ENCODE measurements at regions not wholly inside any gene's neighbourhood (a gene's known extent, or its start where the extent isn't known, plus 50 kb on each side); places are given as distances from the start of the nearest gene placed in this dataset.

GRCh38 chr10:33498391-33498891 is 164.0 kb upstream of the NRP1 start:
- no peak overlapping the region for H3K4me3 ChIP-seq
- ATAC-seq (no peak), DNase-seq (no peak)
- no peak for TF ChIP-seq CTCF (IDR thresholded peaks at IDR 0.05)
- H3K9me3 ChIP-seq, result no peaks in the 10 kb centered on the region
- peaks cover 0 to 12% (median 0%) of the 10 kb centered on the region in 9 donors for H3K4me1 ChIP-seq
- H3K36me3 ChIP-seq, result no peaks in the 10 kb centered on the region
- WGBS, 2 donors, result 70 to 75% methylated on average over 5 of the region's 5 CpGs
- intact Hi-C loops (cut with DNase I), result no loop called here
- H3K27ac ChIP-seq, result no peak overlapping the region
- H3K27me3 ChIP-seq, result no peaks in the 10 kb centered on the region

- ATAC-seq (no peak), DNase-seq (no peak)
- Histone ChIP-seq H3K4me3 (no peak overlapping the region), H3K27ac (no peak overlapping the region), H3K4me1 (peaks cover 0 to 21% (median 5%) of the 10 kb centered on the region in 9 donors), H3K36me3 (no peaks in the 10 kb centered on the region), H3K9me3 (no peaks in the 10 kb centered on the region), H3K27me3 (no peaks in the 10 kb centered on the region)
- TF ChIP-seq CTCF (IDR thresholded peaks at IDR 0.05), result no peak
- 84 to 92% methylated on average over 3 of the region's 3 CpGs for WGBS, 2 donors
- intact Hi-C loops (cut with DNase I), result no loop called here
These were observed 162.9 kb upstream of the NRP1 start for GRCh38 chr10:33497338-33497737.

GRCh38 chr10:33496096-33496495 is 161.6 kb upstream of the NRP1 start:
- Histone ChIP-seq H3K9me3 (no peaks in the 10 kb centered on the region), H3K27ac (no peak overlapping the region), H3K4me3 (no peak overlapping the region), H3K27me3 (no peaks in the 10 kb centered on the region), H3K4me1 (peaks cover 0 to 24% (median 5%) of the 10 kb centered on the region in 9 donors), H3K36me3 (no peaks in the 10 kb centered on the region)
- ATAC-seq, result no peak
- DNase-seq, result no peak
- intact Hi-C loops (cut with DNase I), result no loop called here
- no peak for TF ChIP-seq CTCF (IDR thresholded peaks at IDR 0.05)
- WGBS, 2 donors, result 87 to 92% methylated on average over 4 of the region's 4 CpGs

- Histone ChIP-seq H3K9me3 (no peaks in the 10 kb centered on the region), H3K36me3 (no peaks in the 10 kb centered on the region), H3K27me3 (no peaks in the 10 kb centered on the region), H3K4me3 (no peak overlapping the region), H3K4me1 (peaks cover 0 to 24% (median 5%) of the 10 kb centered on the region in 9 donors), H3K27ac (no peak overlapping the region)
- no peak for ATAC-seq
- intact Hi-C loops (cut with DNase I), result no loop called here
- TF ChIP-seq CTCF (IDR thresholded peaks at IDR 0.05), result no peak
- no peak for DNase-seq
These were observed 160.3 kb upstream of the NRP1 start for GRCh38 chr10:33494694-33495265.
